ENCODE measurements at regions not wholly inside any gene's neighbourhood (a gene's known extent, or its start where the extent isn't known, plus 50 kb on each side); places are given as distances from the start of the nearest gene placed in this dataset.

DNA sequence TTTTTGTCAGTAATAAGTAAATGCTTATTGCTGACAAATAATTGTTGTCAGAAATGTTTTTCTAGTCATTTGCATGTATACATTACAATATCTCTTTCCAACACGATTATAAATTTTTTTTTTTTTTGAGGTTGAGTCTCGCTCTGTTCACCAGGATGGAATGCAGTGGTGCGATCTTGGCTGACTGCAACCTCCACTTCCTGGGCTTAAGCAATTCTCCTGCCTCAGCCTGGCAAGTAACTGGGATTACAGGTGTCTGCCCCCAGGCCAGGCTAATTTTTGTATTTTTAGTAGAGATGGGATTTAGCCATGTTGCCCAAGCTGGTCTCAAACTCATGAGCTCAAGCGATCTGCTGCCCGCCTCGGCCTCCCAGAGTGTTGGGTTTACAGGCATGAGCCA, 72.0 kb upstream of the ATF3 start:
- Histone ChIP-seq H3K4me3 (replicated peaks in 1 of 4; ENCODE audit: control extremely low read depth in 1 of 4, insufficient read depth in 1 of 4, low read depth in 3 of 4, low read length in 4 of 4) (no peak overlapping the region), H3K36me3 (ENCODE audit: control insufficient read depth, insufficient read depth, low read length) (no peaks in the 10 kb centered on the region), H3K4me2 (ENCODE audit: extremely low read depth, insufficient read depth, low read length) (no peak overlapping the region), H3K9ac (ENCODE audit: insufficient read depth, low read length) (no peak overlapping the region), H3K9me3 (ENCODE audit: control insufficient read depth, insufficient read depth, low read depth, low read length) (no peaks in the 10 kb centered on the region), H3K79me2 (ENCODE audit: control insufficient read depth, insufficient read depth, low read length) (no peaks in the 10 kb centered on the region), H2AFZ (ENCODE audit: low read length) (no peak overlapping the region), H4K20me1 (ENCODE audit: control insufficient read depth, extremely low read depth, insufficient read depth, low read length) (no peaks in the 10 kb centered on the region), H3K4me1 (ENCODE audit: control insufficient read depth, extremely low read depth, insufficient read depth, low read length) (no peaks in the 10 kb centered on the region), H3K27me3 (ENCODE audit: control insufficient read depth, insufficient read depth, low read length) (peaks cover 10% of the 10 kb centered on the region), H3K27ac (ENCODE audit: insufficient read depth, low read length) (no peak overlapping the region)
- TF ChIP-seq, protein P1, sequence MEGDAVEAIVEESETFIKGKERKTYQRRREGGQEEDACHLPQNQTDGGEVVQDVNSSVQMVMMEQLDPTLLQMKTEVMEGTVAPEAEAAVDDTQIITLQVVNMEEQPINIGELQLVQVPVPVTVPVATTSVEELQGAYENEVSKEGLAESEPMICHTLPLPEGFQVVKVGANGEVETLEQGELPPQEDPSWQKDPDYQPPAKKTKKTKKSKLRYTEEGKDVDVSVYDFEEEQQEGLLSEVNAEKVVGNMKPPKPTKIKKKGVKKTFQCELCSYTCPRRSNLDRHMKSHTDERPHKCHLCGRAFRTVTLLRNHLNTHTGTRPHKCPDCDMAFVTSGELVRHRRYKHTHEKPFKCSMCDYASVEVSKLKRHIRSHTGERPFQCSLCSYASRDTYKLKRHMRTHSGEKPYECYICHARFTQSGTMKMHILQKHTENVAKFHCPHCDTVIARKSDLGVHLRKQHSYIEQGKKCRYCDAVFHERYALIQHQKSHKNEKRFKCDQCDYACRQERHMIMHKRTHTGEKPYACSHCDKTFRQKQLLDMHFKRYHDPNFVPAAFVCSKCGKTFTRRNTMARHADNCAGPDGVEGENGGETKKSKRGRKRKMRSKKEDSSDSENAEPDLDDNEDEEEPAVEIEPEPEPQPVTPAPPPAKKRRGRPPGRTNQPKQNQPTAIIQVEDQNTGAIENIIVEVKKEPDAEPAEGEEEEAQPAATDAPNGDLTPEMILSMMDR (conservative IDR thresholded peaks at IDR 0.05 in 1 of 2, IDR thresholded peaks at IDR 0.05 in 1 of 2; ENCODE audit: low read depth in 1 of 2, low read length in 2 of 2), result no peak
- no peak for TF ChIP-seq EZH2 (IDR thresholded peaks at IDR 0.05; ENCODE audit: low read length, missing control alignments)
- DNase-seq (ENCODE audit: low read depth in 2 of 2), result no peak

DNA sequence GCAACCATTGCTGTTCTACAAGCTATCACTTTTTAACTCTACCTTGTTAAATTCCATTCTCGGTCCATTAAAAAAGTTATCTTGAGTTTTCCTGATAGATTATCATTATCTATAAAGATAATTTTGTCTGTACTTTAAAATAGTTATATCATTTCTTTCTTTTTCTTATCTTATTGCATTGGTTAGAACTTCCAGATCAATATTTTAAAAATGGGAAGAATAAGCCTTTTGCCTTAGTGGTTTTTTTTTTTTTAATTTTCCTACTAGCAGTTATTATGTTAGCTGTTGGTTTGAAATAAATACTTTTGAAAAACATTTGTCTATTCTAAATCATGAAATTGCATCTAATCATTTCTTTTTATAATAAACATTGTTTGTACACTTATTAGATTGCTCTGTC, 71.0 kb upstream of the ATF3 start:
- no peak for DNase-seq (ENCODE audit: low read depth in 2 of 2)
- Histone ChIP-seq H3K4me2 (ENCODE audit: extremely low read depth, insufficient read depth, low read length) (no peak overlapping the region), H3K9ac (ENCODE audit: insufficient read depth, low read length) (no peak overlapping the region), H4K20me1 (ENCODE audit: control insufficient read depth, extremely low read depth, insufficient read depth, low read length) (no peaks in the 10 kb centered on the region), H3K79me2 (ENCODE audit: control insufficient read depth, insufficient read depth, low read length) (no peaks in the 10 kb centered on the region), H3K4me3 (replicated peaks in 1 of 4; ENCODE audit: control extremely low read depth in 1 of 4, insufficient read depth in 1 of 4, low read depth in 3 of 4, low read length in 4 of 4) (no peak overlapping the region), H3K36me3 (ENCODE audit: control insufficient read depth, insufficient read depth, low read length) (no peaks in the 10 kb centered on the region), H3K27ac (ENCODE audit: insufficient read depth, low read length) (no peak overlapping the region), H3K4me1 (ENCODE audit: control insufficient read depth, extremely low read depth, insufficient read depth, low read length) (no peaks in the 10 kb centered on the region), H3K9me3 (ENCODE audit: control insufficient read depth, insufficient read depth, low read depth, low read length) (no peaks in the 10 kb centered on the region), H2AFZ (ENCODE audit: low read length) (no peak overlapping the region), H3K27me3 (ENCODE audit: control insufficient read depth, insufficient read depth, low read length) (peaks cover 5% of the 10 kb centered on the region)
- no peak for TF ChIP-seq EZH2 (IDR thresholded peaks at IDR 0.05; ENCODE audit: low read length, missing control alignments)
- TF ChIP-seq, protein P1 (conservative IDR thresholded peaks at IDR 0.05 in 1 of 2, IDR thresholded peaks at IDR 0.05 in 1 of 2; ENCODE audit: low read depth in 1 of 2, low read length in 2 of 2), result no peak

DNA sequence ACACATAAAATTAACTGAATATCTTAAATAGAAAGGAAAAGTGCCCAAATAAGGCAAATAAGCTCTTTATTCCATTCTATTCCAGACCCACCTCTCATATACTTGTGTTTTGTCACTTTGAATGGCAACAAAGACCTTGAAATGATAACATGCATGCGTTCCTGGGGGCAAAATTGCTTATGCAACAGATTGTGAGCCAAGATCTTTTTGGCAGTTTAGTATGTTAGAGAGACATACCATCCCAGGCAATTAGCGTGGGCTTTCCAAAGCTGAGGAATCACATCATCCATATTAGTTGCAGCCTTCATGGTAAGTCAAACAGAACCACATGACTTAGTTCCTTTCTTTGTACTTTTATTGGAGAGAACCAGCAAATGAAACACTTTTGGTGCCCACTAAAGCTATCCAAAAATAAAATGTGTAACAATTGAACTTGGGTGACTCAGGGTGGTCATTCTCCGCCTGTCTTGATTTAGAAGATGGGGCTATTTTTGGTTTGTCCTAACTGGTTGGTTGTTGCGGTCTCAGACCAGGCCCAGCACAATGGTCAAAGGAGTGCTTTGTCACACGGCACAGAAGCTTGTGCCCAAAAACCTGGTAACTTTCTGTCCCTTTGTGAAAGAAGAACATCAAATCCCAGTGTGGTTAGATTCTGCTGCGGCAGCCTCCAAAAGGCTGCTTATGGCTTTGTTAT, 68.7 kb upstream of the ATF3 start:
- Histone ChIP-seq H2AFZ (ENCODE audit: low read length) (no peak overlapping the region), H3K27ac (ENCODE audit: insufficient read depth, low read length) (no peak overlapping the region), H3K79me2 (ENCODE audit: control insufficient read depth, insufficient read depth, low read length) (no peaks in the 10 kb centered on the region), H3K9ac (ENCODE audit: insufficient read depth, low read length) (no peak overlapping the region), H3K4me2 (ENCODE audit: extremely low read depth, insufficient read depth, low read length) (no peak overlapping the region), H3K4me1 (ENCODE audit: control insufficient read depth, extremely low read depth, insufficient read depth, low read length) (no peaks in the 10 kb centered on the region), H3K4me3 (replicated peaks in 1 of 4; ENCODE audit: control extremely low read depth in 1 of 4, insufficient read depth in 1 of 4, low read depth in 3 of 4, low read length in 4 of 4) (no peak overlapping the region), H4K20me1 (ENCODE audit: control insufficient read depth, extremely low read depth, insufficient read depth, low read length) (no peaks in the 10 kb centered on the region), H3K27me3 (ENCODE audit: control insufficient read depth, insufficient read depth, low read length) (peaks cover 3% of the 10 kb centered on the region), H3K36me3 (ENCODE audit: control insufficient read depth, insufficient read depth, low read length) (no peaks in the 10 kb centered on the region), H3K9me3 (ENCODE audit: control insufficient read depth, insufficient read depth, low read depth, low read length) (no peaks in the 10 kb centered on the region)
- no peak for TF ChIP-seq EZH2 (IDR thresholded peaks at IDR 0.05; ENCODE audit: low read length, missing control alignments)
- TF ChIP-seq, protein P1 (conservative IDR thresholded peaks at IDR 0.05 in 1 of 2, IDR thresholded peaks at IDR 0.05 in 1 of 2; ENCODE audit: low read depth in 1 of 2, low read length in 2 of 2), result no peak
- no peak for DNase-seq (ENCODE audit: low read depth in 2 of 2)

All from fibroblast of lung (primary cell).